Muscle of leg (tissue), 3 donors: ENCODE measurements at regions not wholly inside any gene's neighbourhood (a gene's known extent, or its start where the extent isn't known, plus 50 kb on each side); places are given as distances from the start of the nearest gene placed in this dataset.

Experiments used
- DNase-seq: peaks from one replicate; pipeline ENCODE4 v3.0.0; 2013
- H3K27ac ChIP-seq: one replicate; pipeline ENCODE4 v1.5.1; 2013; ENCODE audit warnings: mild to moderate bottlenecking, low read length, control low read depth
- H3K27me3 ChIP-seq: one replicate; pipeline ENCODE4 v1.6.1; 2013; ENCODE audit warnings: low read length; ENCODE audit not compliant: control insufficient read depth, insufficient read depth
- H3K36me3 ChIP-seq: one replicate; pipeline ENCODE4 v1.6.1; 2013; ENCODE audit warnings: low read length; ENCODE audit not compliant: control insufficient read depth, insufficient read depth
- H3K4me1 ChIP-seq: one replicate; pipeline ENCODE4 v1.6.1; 2013; ENCODE audit warnings: low read length; ENCODE audit not compliant: control insufficient read depth, insufficient read depth
- H3K4me3 ChIP-seq: one replicate; pipeline ENCODE4 v1.5.1; 2013; ENCODE audit warnings: low read length, control low read depth
- H3K9me3 ChIP-seq: replicated peaks from 2 replicates; pipeline ENCODE4 v1.6.1; 2013; ENCODE audit warnings: low read depth, low read length; ENCODE audit not compliant: control insufficient read depth
- WGBS: methylation state at CpG from one replicate; pipeline ENCODE4 v1.1.5; 2013; ENCODE audit warnings: missing lambda C conversion rate; ENCODE audit not compliant: insufficient coverage; 5-methylcytosine and 5-hydroxymethylcytosine counted together

- Histone ChIP-seq H3K36me3 (no peaks in the 10 kb centered on the region), H3K4me3 (no peak overlapping the region), H3K27ac (no peak overlapping the region), H3K4me1 (no peaks in the 10 kb centered on the region), H3K27me3 (no peaks in the 10 kb centered on the region), H3K9me3 (no peaks in the 10 kb centered on the region)
- no CpG with 5 or more reads among the region's 4 CpGs for WGBS
- peak; percentile 13 for DNase-seq
These were observed 527.4 kb downstream of the C4orf33 start for GRCh38 chr4:129623233-129623875.

GRCh38 chr4:129641179-129641578 is 545.2 kb downstream of the C4orf33 start:
- Histone ChIP-seq H3K9me3 (no peaks in the 10 kb centered on the region), H3K27me3 (no peaks in the 10 kb centered on the region), H3K4me3 (no peak overlapping the region), H3K27ac (no peak overlapping the region), H3K36me3 (no peaks in the 10 kb centered on the region), H3K4me1 (no peaks in the 10 kb centered on the region)
- 44% methylated on average over 2 of the region's 5 CpGs for WGBS
- peak; percentile 53 for DNase-seq

DNA sequence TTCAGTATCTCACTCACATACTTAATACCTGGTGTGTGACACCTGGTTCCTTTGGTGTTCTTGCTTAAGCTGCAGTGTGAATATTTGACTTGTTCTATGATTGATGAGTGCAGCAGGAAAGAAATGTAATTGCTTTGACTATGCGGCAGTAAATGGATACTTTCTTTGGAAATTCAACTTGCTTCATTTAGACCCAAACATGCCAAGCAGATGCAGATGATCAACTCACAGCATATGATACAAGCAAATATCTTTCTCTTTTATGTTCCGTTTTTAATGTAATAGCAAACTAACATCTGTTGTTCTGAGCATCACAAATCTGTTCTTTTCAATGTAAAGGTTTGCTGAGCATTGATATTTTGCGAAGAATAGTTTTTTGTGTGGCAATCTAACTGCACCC is 549.5 kb downstream of the C4orf33 start:
- Histone ChIP-seq H3K9me3 (no peaks in the 10 kb centered on the region), H3K27ac (no peak overlapping the region), H3K4me3 (no peak overlapping the region), H3K4me1 (no peaks in the 10 kb centered on the region), H3K27me3 (no peaks in the 10 kb centered on the region), H3K36me3 (no peaks in the 10 kb centered on the region)
- no peak for DNase-seq
- no CpG with 5 or more reads among the region's 3 CpGs for WGBS

DNA sequence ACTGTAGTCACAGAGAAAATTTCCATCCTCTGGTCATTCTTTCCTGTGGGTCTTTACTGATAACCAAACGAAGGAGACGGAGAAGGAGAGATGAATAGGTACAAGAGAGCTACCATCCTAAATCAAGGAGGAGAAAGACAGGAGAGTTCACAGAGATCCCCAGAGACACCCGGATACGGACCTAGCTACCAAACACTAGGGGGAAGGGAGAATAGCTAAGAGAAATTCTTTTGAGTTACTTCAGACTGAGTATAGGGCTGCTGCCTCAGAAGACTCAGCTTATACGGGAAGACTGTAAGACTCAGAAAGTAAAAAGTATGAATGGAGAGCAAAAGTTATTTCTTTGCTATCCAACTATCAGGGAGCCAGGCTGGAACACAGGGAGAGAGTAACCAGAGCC is 572.1 kb downstream of the C4orf33 start:
- H3K9me3 ChIP-seq, result no peaks in the 10 kb centered on the region
- no peaks in the 10 kb centered on the region for H3K4me1 ChIP-seq
- no peak overlapping the region for H3K4me3 ChIP-seq
- 80% methylated on average over 1 of the region's 5 CpGs for WGBS
- DNase-seq, result no peak
- no peaks in the 10 kb centered on the region for H3K27me3 ChIP-seq
- no peaks in the 10 kb centered on the region for H3K36me3 ChIP-seq
- H3K27ac ChIP-seq, result no peak overlapping the region

DNA sequence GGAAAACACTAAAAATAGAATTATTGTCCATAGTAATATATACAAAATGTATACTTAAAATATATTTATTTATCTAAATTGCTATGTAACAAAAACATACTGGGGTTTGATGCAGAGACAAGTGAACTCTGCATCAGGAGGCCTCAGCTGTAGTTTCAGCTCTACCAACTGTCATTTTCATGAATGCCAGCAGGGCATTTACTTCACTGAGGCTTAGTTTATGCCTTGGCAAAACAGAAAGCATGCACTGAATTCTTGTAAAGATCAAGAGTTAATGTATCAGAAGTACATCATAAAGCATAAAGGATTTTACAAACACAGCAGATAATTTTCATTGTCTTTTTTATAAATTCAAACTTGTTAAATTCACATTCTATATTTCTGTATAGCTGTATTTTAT is 577.0 kb downstream of the C4orf33 start:
- no peak for DNase-seq
- Histone ChIP-seq H3K36me3 (no peaks in the 10 kb centered on the region), H3K27ac (no peak overlapping the region), H3K9me3 (no peaks in the 10 kb centered on the region), H3K4me1 (no peaks in the 10 kb centered on the region), H3K27me3 (no peaks in the 10 kb centered on the region), H3K4me3 (no peak overlapping the region)

- no peak overlapping the region for H3K27ac ChIP-seq
- no peak for DNase-seq
- no peak overlapping the region for H3K4me3 ChIP-seq
- H3K9me3 ChIP-seq, result no peaks in the 10 kb centered on the region
- no peaks in the 10 kb centered on the region for H3K36me3 ChIP-seq
- WGBS, result 100% methylated on average over 1 of the region's 1 CpG
- no peaks in the 10 kb centered on the region for H3K27me3 ChIP-seq
- no peaks in the 10 kb centered on the region for H3K4me1 ChIP-seq
These were observed 579.1 kb downstream of the C4orf33 start for GRCh38 chr4:129675036-129675435.

DNA sequence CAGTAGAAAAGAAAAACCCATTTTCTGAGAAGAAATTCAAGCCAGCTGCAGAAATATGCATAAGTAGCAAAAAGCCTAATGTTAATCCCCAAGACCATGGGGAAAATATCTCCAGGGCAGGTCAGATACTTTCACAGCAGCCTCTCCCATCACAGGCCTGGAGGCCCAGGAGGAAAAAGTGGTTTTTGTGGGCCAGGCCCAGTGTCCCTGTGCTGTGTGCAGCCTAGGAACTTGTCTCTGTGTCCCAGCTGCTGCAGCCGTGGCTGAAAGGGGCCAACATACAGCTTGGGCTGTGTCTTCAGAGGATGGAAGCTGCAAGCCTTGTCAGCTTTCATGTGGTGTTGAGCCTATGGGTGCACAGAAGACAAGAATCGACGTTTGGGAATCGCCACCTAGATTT is 581.0 kb downstream of the C4orf33 start:
- DNase-seq, result no peak
- H3K27ac ChIP-seq, result no peak overlapping the region
- no peaks in the 10 kb centered on the region for H3K4me1 ChIP-seq
- H3K27me3 ChIP-seq, result no peaks in the 10 kb centered on the region
- H3K36me3 ChIP-seq, result no peaks in the 10 kb centered on the region
- WGBS, result 95% methylated on average over 4 of the region's 4 CpGs
- H3K4me3 ChIP-seq, result no peak overlapping the region
- no peaks in the 10 kb centered on the region for H3K9me3 ChIP-seq

DNA sequence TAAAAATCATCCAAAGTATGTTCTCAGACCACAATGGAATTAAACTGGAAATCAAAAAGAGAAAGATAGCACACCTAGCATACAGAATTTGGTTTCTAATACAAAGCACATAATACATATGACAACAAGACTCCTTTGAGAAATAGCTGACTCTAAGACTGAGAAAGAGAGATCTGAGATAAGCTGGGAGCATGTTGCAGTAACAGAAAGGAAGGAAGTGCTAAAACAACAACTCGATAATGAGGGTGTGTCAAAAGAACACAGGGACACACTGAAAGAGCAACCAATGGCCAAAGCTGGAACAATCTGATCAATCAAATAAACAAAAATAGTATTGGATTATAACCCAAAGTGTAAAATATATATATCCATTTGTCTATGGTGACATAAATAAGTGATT is 586.6 kb downstream of the C4orf33 start:
- Histone ChIP-seq H3K36me3 (no peaks in the 10 kb centered on the region), H3K4me1 (no peaks in the 10 kb centered on the region), H3K27me3 (no peaks in the 10 kb centered on the region), H3K9me3 (no peaks in the 10 kb centered on the region), H3K4me3 (no peak overlapping the region), H3K27ac (no peak overlapping the region)
- DNase-seq, result no peak
- WGBS, result no CpG with 5 or more reads among the region's 1 CpG

DNA sequence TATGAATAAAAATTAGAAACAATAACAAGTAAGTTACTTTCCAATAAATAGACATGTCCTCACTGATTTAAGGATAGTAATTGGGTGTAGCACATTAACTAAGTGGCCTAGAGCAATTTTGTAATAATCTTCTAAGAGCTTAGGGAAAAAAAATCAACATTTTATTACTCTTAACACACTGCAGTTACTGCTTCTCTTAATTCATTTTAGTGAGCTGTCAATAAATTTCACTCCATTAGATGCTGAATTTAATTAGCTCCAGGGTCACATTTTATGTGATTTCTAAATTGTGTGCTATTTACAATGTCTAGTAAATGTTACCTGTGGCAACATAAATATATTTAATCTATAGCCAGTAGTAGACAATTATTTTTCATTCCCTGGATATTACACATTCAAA is 612.0 kb downstream of the C4orf33 start:
- no peak for DNase-seq
- H3K27ac ChIP-seq, result no peak overlapping the region
- H3K4me3 ChIP-seq, result no peak overlapping the region
- H3K36me3 ChIP-seq, result no peaks in the 10 kb centered on the region
- no peaks in the 10 kb centered on the region for H3K27me3 ChIP-seq
- H3K9me3 ChIP-seq, result no peaks in the 10 kb centered on the region
- no peaks in the 10 kb centered on the region for H3K4me1 ChIP-seq

- 65% methylated on average over 3 of the region's 4 CpGs for WGBS
- H3K4me1 ChIP-seq, result no peaks in the 10 kb centered on the region
- no peak overlapping the region for H3K27ac ChIP-seq
These were observed 612.8 kb downstream of the C4orf33 start for GRCh38 chr4:129708784-129709183.

DNA sequence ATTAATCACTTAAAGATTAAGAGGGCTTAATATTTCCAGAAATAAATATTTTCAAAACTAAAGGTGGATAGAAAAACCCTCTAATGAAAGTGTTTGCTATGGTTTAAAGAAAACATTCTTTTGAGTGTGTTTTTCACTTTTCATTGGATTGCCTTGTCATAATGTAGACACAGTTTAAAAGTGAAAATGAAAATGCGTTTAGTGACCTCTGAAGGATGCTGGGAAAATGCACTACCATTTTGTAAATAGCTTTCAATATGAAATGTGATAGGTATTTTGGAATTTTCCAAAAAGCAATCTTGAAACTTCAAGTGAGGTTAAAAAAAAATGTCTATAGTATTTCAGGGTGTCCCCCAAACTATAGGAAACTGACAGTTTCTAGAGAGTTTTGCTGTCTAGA is 642.2 kb downstream of the C4orf33 start:
- Histone ChIP-seq H3K27ac (no peak overlapping the region), H3K4me1 (no peaks in the 10 kb centered on the region), H3K36me3 (no peaks in the 10 kb centered on the region), H3K9me3 (no peaks in the 10 kb centered on the region), H3K4me3 (no peak overlapping the region), H3K27me3 (no peaks in the 10 kb centered on the region)
- no peak for DNase-seq
- no CpG with 5 or more reads among the region's 1 CpG for WGBS

More at GRCh38 chr4:129708784-129709183, 612.8 kb downstream of the C4orf33 start:
- Histone ChIP-seq H3K36me3 (no peaks in the 10 kb centered on the region), H3K9me3 (no peaks in the 10 kb centered on the region), H3K4me3 (no peak overlapping the region), H3K27me3 (no peaks in the 10 kb centered on the region)
- DNase-seq, result no peak
